ENCODE measurements at regions not wholly inside any gene's neighbourhood (a gene's known extent, or its start where the extent isn't known, plus 50 kb on each side); places are given as distances from the start of the nearest gene placed in this dataset.

GRCh38 chr3:75048650-75049049 lies 434.2 kb upstream of the CNTN3 start:
- WGBS (ENCODE audit: insufficient coverage): 40% methylated on average over 1 of the region's 3 CpGs
- no peaks in the 10 kb centered on the region for H3K27me3 ChIP-seq (ENCODE audit: control insufficient read depth, insufficient read depth, low read length)
- no peak for DNase-seq
- H3K36me3 ChIP-seq (ENCODE audit: control insufficient read depth, insufficient read depth, low read length): no peaks in the 10 kb centered on the region
- H3K4me3 ChIP-seq (ENCODE audit: low read length): no peak overlapping the region
- peaks cover 4% of the 10 kb centered on the region for H3K4me1 ChIP-seq (ENCODE audit: control insufficient read depth, insufficient read depth, low read length)
- no peak overlapping the region for H3K27ac ChIP-seq (ENCODE audit: low read length)
- H3K9me3 ChIP-seq (replicated peaks; ENCODE audit: control insufficient read depth, low read depth, low read length): peaks cover 2% of the 10 kb centered on the region

GRCh38 chr3:75049533-75049932 lies 435.1 kb upstream of the CNTN3 start:
- no peaks in the 10 kb centered on the region for H3K36me3 ChIP-seq (ENCODE audit: control insufficient read depth, insufficient read depth, low read length)
- H3K4me3 ChIP-seq (ENCODE audit: low read length): no peak overlapping the region
- DNase-seq: peak; percentile 68
- H3K27me3 ChIP-seq (ENCODE audit: control insufficient read depth, insufficient read depth, low read length): no peaks in the 10 kb centered on the region
- peak overlapping the region; percentile 71 for H3K27ac ChIP-seq (ENCODE audit: low read length)
- H3K9me3 ChIP-seq (replicated peaks; ENCODE audit: control insufficient read depth, low read depth, low read length): peaks cover 2% of the 10 kb centered on the region
- H3K4me1 ChIP-seq (ENCODE audit: control insufficient read depth, insufficient read depth, low read length): peaks cover 2% of the 10 kb centered on the region
- WGBS (ENCODE audit: insufficient coverage): no CpG with 5 or more reads among the region's 5 CpGs

GRCh38 chr3:75059120-75059519 lies 444.7 kb upstream of the CNTN3 start:
- Histone ChIP-seq H3K4me3 (ENCODE audit: low read length) (no peak overlapping the region), H3K36me3 (ENCODE audit: control insufficient read depth, insufficient read depth, low read length) (no peaks in the 10 kb centered on the region), H3K4me1 (ENCODE audit: control insufficient read depth, insufficient read depth, low read length) (no peaks in the 10 kb centered on the region), H3K27ac (ENCODE audit: low read length) (no peak overlapping the region), H3K27me3 (ENCODE audit: control insufficient read depth, insufficient read depth, low read length) (no peaks in the 10 kb centered on the region), H3K9me3 (replicated peaks; ENCODE audit: control insufficient read depth, low read depth, low read length) (no peaks in the 10 kb centered on the region)
- 100% methylated on average over 1 of the region's 1 CpG for WGBS (ENCODE audit: insufficient coverage)
- DNase-seq: no peak

GRCh38 chr3:75061806-75062205 lies 447.3 kb upstream of the CNTN3 start:
- Histone ChIP-seq H3K27ac (ENCODE audit: low read length) (no peak overlapping the region), H3K36me3 (ENCODE audit: control insufficient read depth, insufficient read depth, low read length) (no peaks in the 10 kb centered on the region), H3K27me3 (ENCODE audit: control insufficient read depth, insufficient read depth, low read length) (no peaks in the 10 kb centered on the region), H3K4me3 (ENCODE audit: low read length) (no peak overlapping the region), H3K9me3 (replicated peaks; ENCODE audit: control insufficient read depth, low read depth, low read length) (peaks cover 2% of the 10 kb centered on the region), H3K4me1 (ENCODE audit: control insufficient read depth, insufficient read depth, low read length) (no peaks in the 10 kb centered on the region)
- WGBS (ENCODE audit: insufficient coverage): no CpG with 5 or more reads among the region's 2 CpGs
- no peak for DNase-seq

GRCh38 chr3:75075158-75075557 lies 460.7 kb upstream of the CNTN3 start:
- WGBS (ENCODE audit: insufficient coverage): no CpG with 5 or more reads among the region's 1 CpG
- Histone ChIP-seq H3K27ac (ENCODE audit: low read length) (no peak overlapping the region), H3K4me1 (ENCODE audit: control insufficient read depth, insufficient read depth, low read length) (no peaks in the 10 kb centered on the region), H3K36me3 (ENCODE audit: control insufficient read depth, insufficient read depth, low read length) (no peaks in the 10 kb centered on the region), H3K9me3 (replicated peaks; ENCODE audit: control insufficient read depth, low read depth, low read length) (no peaks in the 10 kb centered on the region), H3K27me3 (ENCODE audit: control insufficient read depth, insufficient read depth, low read length) (no peaks in the 10 kb centered on the region), H3K4me3 (ENCODE audit: low read length) (no peak overlapping the region)
- no peak for DNase-seq

GRCh38 chr3:75076481-75076880 lies 462.0 kb upstream of the CNTN3 start:
- no peaks in the 10 kb centered on the region for H3K36me3 ChIP-seq (ENCODE audit: control insufficient read depth, insufficient read depth, low read length)
- no peak overlapping the region for H3K4me3 ChIP-seq (ENCODE audit: low read length)
- no peaks in the 10 kb centered on the region for H3K27me3 ChIP-seq (ENCODE audit: control insufficient read depth, insufficient read depth, low read length)
- H3K27ac ChIP-seq (ENCODE audit: low read length): no peak overlapping the region
- no peaks in the 10 kb centered on the region for H3K4me1 ChIP-seq (ENCODE audit: control insufficient read depth, insufficient read depth, low read length)
- DNase-seq: no peak
- WGBS (ENCODE audit: insufficient coverage): no CpG with 5 or more reads among the region's 2 CpGs
- no peaks in the 10 kb centered on the region for H3K9me3 ChIP-seq (replicated peaks; ENCODE audit: control insufficient read depth, low read depth, low read length)

- H3K27me3 ChIP-seq (ENCODE audit: control insufficient read depth, insufficient read depth, low read length): no peaks in the 10 kb centered on the region
- no peak for DNase-seq
Measured at GRCh38 chr3:75078290-75078689, 463.8 kb upstream of the CNTN3 start.

GRCh38 chr3:75082845-75083244 lies 468.4 kb upstream of the CNTN3 start:
- Histone ChIP-seq H3K9me3 (replicated peaks; ENCODE audit: control insufficient read depth, low read depth, low read length) (no peaks in the 10 kb centered on the region), H3K27me3 (ENCODE audit: control insufficient read depth, insufficient read depth, low read length) (no peaks in the 10 kb centered on the region), H3K27ac (ENCODE audit: low read length) (no peak overlapping the region), H3K36me3 (ENCODE audit: control insufficient read depth, insufficient read depth, low read length) (no peaks in the 10 kb centered on the region), H3K4me1 (ENCODE audit: control insufficient read depth, insufficient read depth, low read length) (no peaks in the 10 kb centered on the region), H3K4me3 (ENCODE audit: low read length) (no peak overlapping the region)
- no CpG with 5 or more reads among the region's 4 CpGs for WGBS (ENCODE audit: insufficient coverage)
- DNase-seq: no peak

More at GRCh38 chr3:75078290-75078689, 463.8 kb upstream of the CNTN3 start:
- H3K4me3 ChIP-seq (ENCODE audit: low read length): no peak overlapping the region
- no peak overlapping the region for H3K27ac ChIP-seq (ENCODE audit: low read length)
- H3K4me1 ChIP-seq (ENCODE audit: control insufficient read depth, insufficient read depth, low read length): no peaks in the 10 kb centered on the region
- no peaks in the 10 kb centered on the region for H3K36me3 ChIP-seq (ENCODE audit: control insufficient read depth, insufficient read depth, low read length)
- no peaks in the 10 kb centered on the region for H3K9me3 ChIP-seq (replicated peaks; ENCODE audit: control insufficient read depth, low read depth, low read length)

- peak; percentile 34 for DNase-seq
- Histone ChIP-seq H3K36me3 (ENCODE audit: control insufficient read depth, insufficient read depth, low read length) (no peaks in the 10 kb centered on the region), H3K27ac (ENCODE audit: low read length) (no peak overlapping the region), H3K9me3 (replicated peaks; ENCODE audit: control insufficient read depth, low read depth, low read length) (no peaks in the 10 kb centered on the region), H3K4me3 (ENCODE audit: low read length) (no peak overlapping the region), H3K4me1 (ENCODE audit: control insufficient read depth, insufficient read depth, low read length) (no peaks in the 10 kb centered on the region), H3K27me3 (ENCODE audit: control insufficient read depth, insufficient read depth, low read length) (no peaks in the 10 kb centered on the region)
- no CpG with 5 or more reads among the region's 3 CpGs for WGBS (ENCODE audit: insufficient coverage)
Measured at GRCh38 chr3:75089841-75090240, 475.4 kb upstream of the CNTN3 start.

GRCh38 chr3:75101329-75102147 lies 487.1 kb upstream of the CNTN3 start:
- Histone ChIP-seq H3K36me3 (ENCODE audit: control insufficient read depth, insufficient read depth, low read length) (no peaks in the 10 kb centered on the region), H3K4me1 (ENCODE audit: control insufficient read depth, insufficient read depth, low read length) (no peaks in the 10 kb centered on the region), H3K4me3 (ENCODE audit: low read length) (no peak overlapping the region), H3K27ac (ENCODE audit: low read length) (no peak overlapping the region), H3K9me3 (replicated peaks; ENCODE audit: control insufficient read depth, low read depth, low read length) (peaks cover 3% of the 10 kb centered on the region), H3K27me3 (ENCODE audit: control insufficient read depth, insufficient read depth, low read length) (no peaks in the 10 kb centered on the region)
- peak; percentile 5 for DNase-seq
- WGBS (ENCODE audit: insufficient coverage): 56% methylated on average over 7 of the region's 11 CpGs

- Histone ChIP-seq H3K36me3 (ENCODE audit: control insufficient read depth, insufficient read depth, low read length) (no peaks in the 10 kb centered on the region), H3K9me3 (replicated peaks; ENCODE audit: control insufficient read depth, low read depth, low read length) (no peaks in the 10 kb centered on the region), H3K4me1 (ENCODE audit: control insufficient read depth, insufficient read depth, low read length) (no peaks in the 10 kb centered on the region), H3K27me3 (ENCODE audit: control insufficient read depth, insufficient read depth, low read length) (no peaks in the 10 kb centered on the region), H3K27ac (ENCODE audit: low read length) (no peak overlapping the region), H3K4me3 (ENCODE audit: low read length) (no peak overlapping the region)
- no peak for DNase-seq
- no CpG with 5 or more reads among the region's 1 CpG for WGBS (ENCODE audit: insufficient coverage)
Measured at GRCh38 chr3:75110741-75111140, 496.3 kb upstream of the CNTN3 start.
